Gastrocnemius medialis (tissue), 4 donors: ENCODE measurements at regions not wholly inside any gene's neighbourhood (a gene's known extent, or its start where the extent isn't known, plus 50 kb on each side); places are given as distances from the start of the nearest gene placed in this dataset.

Experiments
- POLR2A ChIP-seq, 2 donors: fragments of 450-650 bp; IDR thresholded peaks; one replicate each; pipeline ENCODE4 v1.6.1; 2017; ENCODE audit warnings: antibody characterized with exemption in 2 of 2, mild to moderate bottlenecking in 2 of 2, moderate library complexity in 2 of 2
- TF ChIP-seq, protein P1 (sequence below), 5 experiments: fragments of 450-650 bp in 3 of 5; fragments of 200-600 bp in 2 of 5; sonication (generic) in 2 of 5; IDR thresholded peaks in 4 of 5; conservative IDR thresholded peaks in 1 of 5; 1 replicate in 4 of 5; 2 replicates in 1 of 5; pipeline ENCODE4 v1.5.1; 2016 to 2019; ENCODE audit warnings: antibody characterized with exemption in 5 of 5, mild to moderate bottlenecking in 3 of 5, moderate library complexity in 3 of 5

DNA sequence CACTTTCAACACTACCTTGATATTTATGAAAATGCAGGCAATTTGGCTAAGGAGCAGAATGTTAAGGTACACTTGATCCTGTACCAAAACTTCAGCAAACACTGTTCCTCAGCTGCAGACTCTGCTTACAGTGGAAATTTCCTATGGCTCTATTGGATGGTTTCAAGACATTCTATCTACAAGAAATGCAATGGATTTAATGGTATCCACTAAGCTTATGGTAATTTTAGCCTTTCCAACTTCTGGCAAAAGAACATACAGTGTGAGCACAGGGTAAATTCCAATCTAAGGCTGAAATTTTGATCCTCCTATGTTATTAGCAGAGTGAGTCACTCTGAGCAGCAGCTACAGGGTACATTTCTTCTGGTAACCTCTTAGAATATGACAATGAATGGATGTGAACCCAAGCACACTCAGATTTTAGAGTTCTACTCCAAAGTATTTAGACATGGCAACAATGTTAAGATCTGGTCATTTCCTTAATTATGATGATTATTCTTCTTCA is 361.8 kb upstream of the PIK3C3 start:
- TF ChIP-seq, protein P1, sequence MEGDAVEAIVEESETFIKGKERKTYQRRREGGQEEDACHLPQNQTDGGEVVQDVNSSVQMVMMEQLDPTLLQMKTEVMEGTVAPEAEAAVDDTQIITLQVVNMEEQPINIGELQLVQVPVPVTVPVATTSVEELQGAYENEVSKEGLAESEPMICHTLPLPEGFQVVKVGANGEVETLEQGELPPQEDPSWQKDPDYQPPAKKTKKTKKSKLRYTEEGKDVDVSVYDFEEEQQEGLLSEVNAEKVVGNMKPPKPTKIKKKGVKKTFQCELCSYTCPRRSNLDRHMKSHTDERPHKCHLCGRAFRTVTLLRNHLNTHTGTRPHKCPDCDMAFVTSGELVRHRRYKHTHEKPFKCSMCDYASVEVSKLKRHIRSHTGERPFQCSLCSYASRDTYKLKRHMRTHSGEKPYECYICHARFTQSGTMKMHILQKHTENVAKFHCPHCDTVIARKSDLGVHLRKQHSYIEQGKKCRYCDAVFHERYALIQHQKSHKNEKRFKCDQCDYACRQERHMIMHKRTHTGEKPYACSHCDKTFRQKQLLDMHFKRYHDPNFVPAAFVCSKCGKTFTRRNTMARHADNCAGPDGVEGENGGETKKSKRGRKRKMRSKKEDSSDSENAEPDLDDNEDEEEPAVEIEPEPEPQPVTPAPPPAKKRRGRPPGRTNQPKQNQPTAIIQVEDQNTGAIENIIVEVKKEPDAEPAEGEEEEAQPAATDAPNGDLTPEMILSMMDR (IDR thresholded peaks at IDR 0.05 in 4 of 5, conservative IDR thresholded peaks at IDR 0.05 in 1 of 5): no peak
- no peak for TF ChIP-seq POLR2A (IDR thresholded peaks at IDR 0.05)
